Kidney (tissue), 13 donors: ENCODE measurements at regions not wholly inside any gene's neighbourhood (a gene's known extent, or its start where the extent isn't known, plus 50 kb on each side); places are given as distances from the start of the nearest gene placed in this dataset.

Source experiments
- DNase-seq, 5 donors: peaks; one replicate each; pipeline ENCODE4 v3.0.0-alpha.2; 2013 to 2020
- FAIRE-seq: peaks from 2 replicates; lab custom pipeline; 2012; peaks lifted over from hg19 to GRCh38; lab: Jason Lieb, UNC
- H3K27ac ChIP-seq, 2 donors: one replicate each; pipeline ENCODE4 v1.7.0; 2013; ENCODE audit warnings: low read depth in 2 of 2, low read length in 2 of 2, inconsistent platforms in 1 of 2
- H3K27me3 ChIP-seq: one replicate; pipeline ENCODE4 v1.7.1; 2013; ENCODE audit warnings: low read length, inconsistent platforms; ENCODE audit not compliant: control insufficient read depth, insufficient read depth
- H3K36me3 ChIP-seq, 3 donors: one replicate each; pipeline versions ENCODE4 v1.7.0 to v1.7.1; 2013; ENCODE audit warnings: low read length in 3 of 3, control low read depth in 1 of 3, inconsistent platforms in 1 of 3; ENCODE audit not compliant: insufficient read depth in 3 of 3, control insufficient read depth in 2 of 3
- H3K4me1 ChIP-seq, 3 donors: one replicate each; pipeline versions ENCODE4 v1.7.0 to v1.7.1; 2013; ENCODE audit warnings: low read length in 3 of 3, inconsistent platforms in 1 of 3, low read depth in 1 of 3; ENCODE audit not compliant: control insufficient read depth in 2 of 3, insufficient read depth in 2 of 3
- H3K4me3 ChIP-seq, 3 donors: one replicate each; pipeline versions ENCODE4 v1.7.0 to v1.8.1; 2013; ENCODE audit warnings: low read length in 3 of 3, control low read depth in 1 of 3, inconsistent platforms in 1 of 3
- H3K9ac ChIP-seq, 3 donors: one replicate each; pipeline versions ENCODE4 v1.7.0 to v1.7.1; 2013; ENCODE audit warnings: low read length in 3 of 3, control low read depth in 1 of 3, inconsistent platforms in 1 of 3
- H3K9me3 ChIP-seq, 3 donors: one replicate each; pipeline versions ENCODE4 v1.7.0 to v1.7.1; 2013; ENCODE audit warnings: low read length in 3 of 3, control low read depth in 1 of 3, inconsistent platforms in 1 of 3; ENCODE audit not compliant: control insufficient read depth in 2 of 3, insufficient read depth in 1 of 3
- CTCF ChIP-seq: IDR thresholded peaks from 3 replicates; pipeline ENCODE4 v1.5.1; 2012; ENCODE audit warnings: mild to moderate bottlenecking, moderate library complexity, borderline replicate concordance; ENCODE audit not compliant: insufficient read depth; ENCODE audit errors: extremely low read depth
- intact Hi-C: fragments of 100-400 bp; cut with DNase I; formaldehyde crosslinking; loops from one replicate; pipeline ENCODE4 v1.11.1; 2022
- donor health status: control.
- donor health status: control.
- donor health status: control.
- donor health status: control.
- donor health status: control.
- donor health status: DM: yes; HTN: yes; CAD: no.
- donor health status: Normal renal cell carcinoma (clear cell type).

- Histone ChIP-seq H3K9me3 (no peaks in the 10 kb centered on the region), H3K27me3 (no peaks in the 10 kb centered on the region), H3K27ac (no peak overlapping the region), H3K36me3 (no peaks in the 10 kb centered on the region), H3K4me1 (no peaks in the 10 kb centered on the region), H3K4me3 (no peak overlapping the region), H3K9ac (no peak overlapping the region)
- DNase-seq: no peak
- intact Hi-C loops: no loop called here
- no peak for TF ChIP-seq CTCF
- no peak for FAIRE-seq
Measured at GRCh38 chr16:55203570-55203969, 120.4 kb upstream of the IRX6 start.

GRCh38 chr16:55204069-55204468, 119.9 kb upstream of the IRX6 start:
- Histone ChIP-seq H3K4me1 (no peaks in the 10 kb centered on the region), H3K9ac (no peak overlapping the region), H3K27me3 (no peaks in the 10 kb centered on the region), H3K36me3 (no peaks in the 10 kb centered on the region), H3K27ac (no peak overlapping the region), H3K4me3 (no peak overlapping the region), H3K9me3 (no peaks in the 10 kb centered on the region)
- TF ChIP-seq CTCF: no peak
- DNase-seq (peak in 2 of 5 donors; percentile 14 to 48), FAIRE-seq (no peak)
- intact Hi-C loops: no loop called here

GRCh38 chr16:55204923-55205322, 119.1 kb upstream of the IRX6 start:
- no peak overlapping the region for H3K4me3 ChIP-seq
- no peak for DNase-seq
- H3K9me3 ChIP-seq: no peaks in the 10 kb centered on the region
- H3K27ac ChIP-seq: no peak overlapping the region
- no peaks in the 10 kb centered on the region for H3K36me3 ChIP-seq
- no peak overlapping the region for H3K9ac ChIP-seq
- TF ChIP-seq CTCF: no peak
- FAIRE-seq: no peak
- intact Hi-C loops: no loop called here
- H3K27me3 ChIP-seq: no peaks in the 10 kb centered on the region
- no peaks in the 10 kb centered on the region for H3K4me1 ChIP-seq

- no peaks in the 10 kb centered on the region for H3K27me3 ChIP-seq
- no peaks in the 10 kb centered on the region for H3K36me3 ChIP-seq
- intact Hi-C loops: no loop called here
- H3K4me3 ChIP-seq: no peak overlapping the region
- peak in 2 of 5 donors; percentile 19 to 51 for DNase-seq
- no peak overlapping the region for H3K9ac ChIP-seq
- no peak for FAIRE-seq
- no peak for TF ChIP-seq CTCF
- H3K4me1 ChIP-seq: no peaks in the 10 kb centered on the region
- no peak overlapping the region for H3K27ac ChIP-seq
- no peaks in the 10 kb centered on the region for H3K9me3 ChIP-seq
Measured at GRCh38 chr16:55207693-55208428, 116.1 kb upstream of the IRX6 start.
